ENCODE measurements at regions not wholly inside any gene's neighbourhood (a gene's known extent, or its start where the extent isn't known, plus 50 kb on each side); places are given as distances from the start of the nearest gene placed in this dataset.
A peak's percentile ranks its signal among the peaks of the same experiment; 100 is the strongest.

DNA sequence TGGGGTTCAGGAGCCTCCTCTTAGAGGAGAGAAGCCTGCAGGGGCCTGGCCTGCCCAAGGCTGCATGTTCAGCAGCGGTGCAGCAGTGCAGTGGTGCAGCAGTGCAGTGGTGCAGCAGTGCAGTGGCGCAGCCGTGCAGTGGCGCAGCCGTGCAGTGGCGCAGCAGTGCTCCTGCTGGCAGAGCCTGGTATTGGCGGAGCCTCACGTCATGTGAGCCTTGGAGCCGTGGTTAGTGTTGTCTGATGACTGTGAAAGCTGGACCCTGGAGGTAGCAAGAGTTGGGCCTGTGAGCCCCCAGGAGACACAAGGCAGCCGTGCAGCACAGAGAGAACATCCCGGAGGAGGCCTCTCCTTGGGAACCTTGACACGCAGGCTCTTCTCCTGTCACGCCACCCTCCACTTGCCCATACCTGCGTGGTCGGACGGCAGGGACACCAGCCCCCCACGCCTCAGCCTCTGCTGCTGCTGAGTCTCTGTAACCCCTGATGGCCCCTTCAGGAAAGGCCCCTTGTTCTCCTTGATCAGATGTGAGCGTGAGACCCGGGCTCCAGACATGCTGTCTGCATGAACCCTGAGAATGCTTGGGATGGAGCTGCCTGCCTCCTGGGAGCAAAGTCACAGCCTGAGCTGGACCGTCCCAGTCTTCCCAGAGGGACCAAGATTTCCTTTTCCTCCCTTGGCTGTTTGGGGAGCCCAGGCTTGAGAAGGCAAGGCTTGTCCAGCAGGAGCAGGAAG lies 193.7 kb downstream of the KIF26A start:
- DNase-seq (ENCODE audit: low read depth), result no peak
- no peak overlapping the region for H3K4me3 ChIP-seq (ENCODE audit: control insufficient read depth, low read depth, low read length)
- TF ChIP-seq, protein P1, sequence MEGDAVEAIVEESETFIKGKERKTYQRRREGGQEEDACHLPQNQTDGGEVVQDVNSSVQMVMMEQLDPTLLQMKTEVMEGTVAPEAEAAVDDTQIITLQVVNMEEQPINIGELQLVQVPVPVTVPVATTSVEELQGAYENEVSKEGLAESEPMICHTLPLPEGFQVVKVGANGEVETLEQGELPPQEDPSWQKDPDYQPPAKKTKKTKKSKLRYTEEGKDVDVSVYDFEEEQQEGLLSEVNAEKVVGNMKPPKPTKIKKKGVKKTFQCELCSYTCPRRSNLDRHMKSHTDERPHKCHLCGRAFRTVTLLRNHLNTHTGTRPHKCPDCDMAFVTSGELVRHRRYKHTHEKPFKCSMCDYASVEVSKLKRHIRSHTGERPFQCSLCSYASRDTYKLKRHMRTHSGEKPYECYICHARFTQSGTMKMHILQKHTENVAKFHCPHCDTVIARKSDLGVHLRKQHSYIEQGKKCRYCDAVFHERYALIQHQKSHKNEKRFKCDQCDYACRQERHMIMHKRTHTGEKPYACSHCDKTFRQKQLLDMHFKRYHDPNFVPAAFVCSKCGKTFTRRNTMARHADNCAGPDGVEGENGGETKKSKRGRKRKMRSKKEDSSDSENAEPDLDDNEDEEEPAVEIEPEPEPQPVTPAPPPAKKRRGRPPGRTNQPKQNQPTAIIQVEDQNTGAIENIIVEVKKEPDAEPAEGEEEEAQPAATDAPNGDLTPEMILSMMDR (conservative IDR thresholded peaks at IDR 0.05; ENCODE audit: control insufficient read depth, insufficient read depth, low read depth, low read length), result peak; percentile 1

- no peak for DNase-seq (ENCODE audit: low read depth)
- TF ChIP-seq, protein P1 (conservative IDR thresholded peaks at IDR 0.05; ENCODE audit: control insufficient read depth, insufficient read depth, low read depth, low read length), result no peak
Measured at GRCh38 chr14:104332634-104333270, 194.4 kb downstream of the KIF26A start.

DNA sequence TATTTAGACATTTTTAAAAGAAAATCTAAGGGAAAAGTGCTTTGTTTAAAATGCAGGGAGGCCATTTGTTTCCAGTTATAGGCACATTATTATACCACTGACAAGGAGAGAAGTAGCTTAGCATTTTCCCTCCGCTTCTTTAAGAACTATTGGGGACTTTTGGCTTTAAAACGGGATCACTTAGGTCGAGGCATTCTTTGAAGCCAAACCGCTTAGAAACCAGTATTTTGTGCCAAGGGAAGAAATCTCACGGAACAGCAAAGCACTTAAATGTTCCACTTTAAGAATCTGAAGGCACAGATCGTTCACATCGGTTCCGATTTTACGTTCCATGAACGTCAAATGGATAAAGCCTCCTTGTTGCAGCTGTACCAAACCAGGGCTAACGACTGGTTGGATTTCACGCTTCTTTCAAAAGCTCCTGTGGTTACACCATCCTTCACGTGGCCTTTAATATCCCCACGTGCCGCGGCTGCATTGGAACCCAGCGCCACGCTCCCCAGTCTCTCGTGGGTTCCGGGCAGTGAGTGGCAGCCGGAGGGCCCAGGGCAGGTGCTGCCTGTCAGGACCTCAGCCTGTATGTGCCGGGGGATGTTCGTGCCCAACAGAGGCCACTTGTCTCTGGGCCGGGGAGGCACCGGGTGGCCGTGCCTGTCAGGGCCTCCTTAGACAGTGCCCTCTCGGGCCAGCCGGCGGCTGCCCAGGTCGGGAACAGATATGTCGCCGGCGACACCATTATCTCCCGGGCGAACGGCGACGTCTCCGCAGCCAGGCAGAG lies 195.4 kb downstream of the KIF26A start:
- H3K4me3 ChIP-seq (ENCODE audit: control insufficient read depth, low read depth, low read length), result no peak overlapping the region
- DNase-seq (ENCODE audit: low read depth), result no peak
- TF ChIP-seq, protein P1 (conservative IDR thresholded peaks at IDR 0.05; ENCODE audit: control insufficient read depth, insufficient read depth, low read depth, low read length), result no peak

More at GRCh38 chr14:104332634-104333270, 194.4 kb downstream of the KIF26A start:
- no peak overlapping the region for H3K4me3 ChIP-seq (ENCODE audit: control insufficient read depth, low read depth, low read length)

DNA sequence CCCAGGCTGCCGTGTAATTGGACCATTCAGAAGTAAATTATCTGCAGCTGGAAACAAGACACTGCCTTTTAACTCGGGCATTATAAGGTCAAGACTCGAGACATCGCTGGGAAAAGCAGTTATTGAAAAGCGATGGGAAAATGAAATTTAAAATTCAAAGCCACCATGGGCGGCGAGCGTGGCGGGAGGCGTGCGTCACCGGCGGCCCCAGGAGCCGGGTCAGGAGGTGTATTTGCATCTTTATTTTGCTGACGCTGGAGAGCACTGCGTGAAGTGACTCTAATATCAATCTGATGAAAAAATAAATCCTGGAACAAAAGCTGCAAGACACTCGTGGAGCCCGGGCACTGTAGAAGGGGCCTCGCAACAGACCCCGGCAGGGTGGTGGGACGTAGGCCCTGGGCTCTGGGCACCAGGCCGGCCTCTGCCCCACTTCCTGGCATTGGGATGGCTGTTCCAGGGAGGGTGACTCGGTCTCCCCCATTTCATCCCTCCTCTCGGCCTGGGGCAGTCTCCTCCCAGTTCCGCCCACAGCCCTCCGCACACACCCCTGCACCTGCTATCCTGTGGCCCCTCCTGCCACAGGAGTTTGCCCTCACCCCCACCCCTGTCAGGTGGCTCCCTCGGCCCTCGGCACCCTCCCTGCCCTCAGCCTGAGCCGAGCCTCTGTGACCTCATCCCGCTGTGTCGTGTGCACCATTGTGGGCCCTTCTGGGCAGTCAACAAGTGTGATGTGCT lies 196.2 kb downstream of the KIF26A start:
- TF ChIP-seq, protein P1 (conservative IDR thresholded peaks at IDR 0.05; ENCODE audit: control insufficient read depth, insufficient read depth, low read depth, low read length), result no peak
- H3K4me3 ChIP-seq (ENCODE audit: control insufficient read depth, low read depth, low read length), result no peak overlapping the region
- no peak for DNase-seq (ENCODE audit: low read depth)

DNA sequence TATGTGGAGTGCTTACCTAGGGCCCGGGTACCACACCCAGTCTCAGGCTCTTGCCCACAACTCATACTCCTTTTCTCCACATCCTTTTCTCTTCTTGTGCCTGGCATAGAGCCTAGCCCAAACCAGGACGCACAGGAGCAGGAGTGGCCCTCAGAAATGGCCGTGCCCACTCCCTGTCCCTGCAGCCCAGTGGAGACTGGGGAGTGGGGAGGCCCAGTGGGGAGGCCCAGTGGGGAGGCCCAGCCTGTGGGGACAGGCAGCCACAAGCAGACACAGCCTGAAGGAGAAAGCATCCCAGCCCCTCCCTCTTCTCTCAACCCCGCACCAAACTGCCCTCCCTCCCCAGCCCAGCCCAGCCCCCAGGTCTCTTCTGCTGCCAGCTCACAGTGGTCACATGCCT lies 196.8 kb downstream of the KIF26A start:
- no peak for DNase-seq (ENCODE audit: low read depth)
- TF ChIP-seq, protein P1 (conservative IDR thresholded peaks at IDR 0.05; ENCODE audit: control insufficient read depth, insufficient read depth, low read depth, low read length), result no peak
- H3K4me3 ChIP-seq (ENCODE audit: control insufficient read depth, low read depth, low read length), result no peak overlapping the region

- H3K4me3 ChIP-seq (ENCODE audit: control insufficient read depth, low read depth, low read length), result no peak overlapping the region
- TF ChIP-seq, protein P1 (conservative IDR thresholded peaks at IDR 0.05; ENCODE audit: control insufficient read depth, insufficient read depth, low read depth, low read length), result no peak
- DNase-seq (ENCODE audit: low read depth), result no peak
Measured at GRCh38 chr14:104335611-104336010, 197.2 kb downstream of the KIF26A start.
